Astrocyte (in vitro differentiated cells and primary cell): ENCODE measurements at regions not wholly inside any gene's neighbourhood (a gene's known extent, or its start where the extent isn't known, plus 50 kb on each side); places are given as distances from the start of the nearest gene placed in this dataset.

Source experiments
- CTCF ChIP-seq: IDR thresholded peaks from 2 replicates; pipeline ENCODE4 v1.5.1; 2011; ENCODE audit warnings: low read depth, mild to moderate bottlenecking, inconsistent platforms, low read length, moderate library complexity; ENCODE audit not compliant: insufficient read depth
- EZH2 ChIP-seq: IDR thresholded peaks from 2 replicates; pipeline ENCODE4 v1.6.1; 2012; ENCODE audit warnings: mild to moderate bottlenecking, low read length, inconsistent platforms; ENCODE audit not compliant: insufficient read depth

- TF ChIP-seq CTCF (no peak), EZH2 (no peak)
Measured at GRCh38 chr3:139117883-139118760, 73.4 kb upstream of the PRR23C start.
